SJSA1 (cell line): ENCODE measurements at regions not wholly inside any gene's neighbourhood (a gene's known extent, or its start where the extent isn't known, plus 50 kb on each side); places are given as distances from the start of the nearest gene placed in this dataset.

ENCODE experiments used
- DNase-seq, 2 experiments: peaks; one replicate each; pipeline ENCODE4 v3.0.0-alpha.2; 2015 to 2020; ENCODE audit warnings: low spot score in 2 of 2, low read depth in 1 of 2
- H3K27ac ChIP-seq: fragments of 250-450 bp; sonication (Bioruptor Pico); 2 replicates; pipeline ENCODE4 v1.5.1; 2020; ENCODE audit warnings: mild to moderate bottlenecking, moderate library complexity
- H3K27me3 ChIP-seq: fragments of 250-450 bp; sonication (Bioruptor Pico); replicated peaks from 2 replicates; pipeline ENCODE4 v1.5.1; 2020; ENCODE audit warnings: mild to moderate bottlenecking, moderate library complexity
- H3K36me3 ChIP-seq: fragments of 250-450 bp; sonication (Bioruptor Pico); 2 replicates; pipeline ENCODE4 v1.5.1; 2020; ENCODE audit warnings: mild to moderate bottlenecking
- H3K4me1 ChIP-seq: fragments of 250-450 bp; sonication (Bioruptor Pico); replicated peaks from 2 replicates; pipeline ENCODE4 v1.6.1; 2021; ENCODE audit warnings: mild to moderate bottlenecking
- H3K4me3 ChIP-seq: fragments of 250-450 bp; sonication (Bioruptor Pico); 2 replicates; pipeline ENCODE4 v1.5.1; 2020; ENCODE audit warnings: mild to moderate bottlenecking
- H3K9me3 ChIP-seq: fragments of 250-450 bp; sonication (Bioruptor Pico); replicated peaks from 2 replicates; pipeline ENCODE4 v1.5.1; 2020; ENCODE audit warnings: mild to moderate bottlenecking

DNA sequence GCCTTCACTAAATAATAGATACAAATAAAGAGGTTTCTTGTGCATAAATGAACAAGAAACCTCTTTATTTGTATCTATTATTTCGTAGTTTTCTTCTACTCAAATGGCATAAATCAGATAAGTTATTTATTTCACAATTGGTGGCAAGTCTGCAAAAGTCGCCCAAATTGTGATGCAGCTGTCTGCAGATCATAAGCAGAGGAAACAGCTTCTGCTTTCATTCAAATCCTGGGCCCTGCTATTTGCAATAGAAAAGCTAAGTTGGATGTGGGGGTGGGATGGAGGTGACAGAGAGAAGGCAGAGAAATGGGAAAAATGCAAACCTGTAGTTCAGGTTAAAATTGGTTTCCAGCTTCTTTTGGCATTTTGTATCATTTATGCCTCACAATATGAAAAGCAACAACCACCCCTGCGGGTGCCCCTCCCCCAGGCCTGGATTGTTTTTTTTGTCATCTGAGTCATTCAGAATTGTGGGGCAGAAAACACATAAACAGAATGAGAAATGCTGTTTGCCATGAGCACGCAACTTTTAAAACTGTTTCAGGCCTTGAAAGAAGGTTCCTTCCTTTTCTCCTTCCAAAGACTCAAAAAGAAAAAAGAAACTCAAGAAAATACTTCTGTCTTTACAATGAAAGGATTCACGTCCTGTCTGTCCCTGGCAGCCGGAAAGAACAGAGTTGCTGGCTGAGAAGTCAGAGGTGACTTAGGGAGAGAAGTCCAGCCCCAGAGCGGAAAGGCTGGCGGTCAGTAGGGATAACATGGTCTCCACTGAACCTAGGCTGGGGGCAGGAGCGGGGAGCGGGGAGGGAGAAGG is 132.9 kb downstream of the BAMBI start:
- H3K27ac ChIP-seq: peak overlapping the region; percentile 98
- no peaks in the 10 kb centered on the region for H3K36me3 ChIP-seq
- H3K27me3 ChIP-seq: no peaks in the 10 kb centered on the region
- DNase-seq: peak; percentile 59 to 91
- peaks cover 48% of the 10 kb centered on the region for H3K4me1 ChIP-seq
- H3K4me3 ChIP-seq: 0 out of 2 replicates have a peak overlapping the region, but pooled peaks have one; percentile 4
- H3K9me3 ChIP-seq: no peaks in the 10 kb centered on the region

- peaks cover 39% of the 10 kb centered on the region for H3K4me1 ChIP-seq
These were observed 134.5 kb downstream of the BAMBI start for GRCh38 chr10:28811639-28812349.

GRCh38 chr10:28812384-28813372 is 135.4 kb downstream of the BAMBI start:
- Histone ChIP-seq H3K9me3 (no peaks in the 10 kb centered on the region), H3K27ac (no peak overlapping the region; the same call in 1 of the 2 replicates), H3K4me1 (peaks cover 30% of the 10 kb centered on the region), H3K4me3 (no peak overlapping the region), H3K36me3 (no peaks in the 10 kb centered on the region), H3K27me3 (no peaks in the 10 kb centered on the region)
- no peak for DNase-seq

More at GRCh38 chr10:28811639-28812349, 134.5 kb downstream of the BAMBI start:
- Histone ChIP-seq H3K36me3 (no peaks in the 10 kb centered on the region), H3K27me3 (no peaks in the 10 kb centered on the region), H3K9me3 (no peaks in the 10 kb centered on the region), H3K27ac (peak overlapping the region; percentile 98), H3K4me3 (no peak overlapping the region)
- no peak for DNase-seq

DNA sequence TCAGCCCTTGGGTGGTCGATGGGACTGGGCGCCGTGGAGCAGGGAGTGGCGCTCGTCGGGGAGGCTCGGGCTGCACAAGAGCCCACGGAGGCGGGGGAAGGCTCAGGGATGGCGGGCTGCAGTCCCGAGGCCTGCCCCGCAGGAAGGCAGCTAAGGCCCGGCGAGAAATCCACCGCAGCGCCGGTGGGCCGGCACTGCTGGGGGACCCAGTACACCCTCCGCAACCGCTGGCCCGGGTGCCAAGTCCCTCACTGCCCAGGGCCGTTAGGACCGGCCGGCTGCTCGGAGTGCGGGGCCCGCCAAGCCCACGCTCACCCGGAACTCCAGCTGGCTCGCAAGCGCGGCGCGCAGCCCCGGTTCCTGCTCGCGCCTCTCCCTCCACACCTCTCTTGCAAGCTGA is 138.4 kb downstream of the BAMBI start:
- H3K36me3 ChIP-seq: no peaks in the 10 kb centered on the region
- no peak for DNase-seq
- H3K27me3 ChIP-seq: no peaks in the 10 kb centered on the region
- H3K9me3 ChIP-seq: no peaks in the 10 kb centered on the region
- H3K4me1 ChIP-seq: peaks cover 13% of the 10 kb centered on the region
- H3K4me3 ChIP-seq: no peak overlapping the region
- no peak overlapping the region for H3K27ac ChIP-seq

GRCh38 chr10:28822719-28823464 is 145.6 kb downstream of the BAMBI start:
- Histone ChIP-seq H3K4me1 (0 out of 2 replicates have a peak, but pooled peaks cover 8% of the 10 kb centered on the region), H3K27ac (no peak overlapping the region)
- DNase-seq: no peak

DNA sequence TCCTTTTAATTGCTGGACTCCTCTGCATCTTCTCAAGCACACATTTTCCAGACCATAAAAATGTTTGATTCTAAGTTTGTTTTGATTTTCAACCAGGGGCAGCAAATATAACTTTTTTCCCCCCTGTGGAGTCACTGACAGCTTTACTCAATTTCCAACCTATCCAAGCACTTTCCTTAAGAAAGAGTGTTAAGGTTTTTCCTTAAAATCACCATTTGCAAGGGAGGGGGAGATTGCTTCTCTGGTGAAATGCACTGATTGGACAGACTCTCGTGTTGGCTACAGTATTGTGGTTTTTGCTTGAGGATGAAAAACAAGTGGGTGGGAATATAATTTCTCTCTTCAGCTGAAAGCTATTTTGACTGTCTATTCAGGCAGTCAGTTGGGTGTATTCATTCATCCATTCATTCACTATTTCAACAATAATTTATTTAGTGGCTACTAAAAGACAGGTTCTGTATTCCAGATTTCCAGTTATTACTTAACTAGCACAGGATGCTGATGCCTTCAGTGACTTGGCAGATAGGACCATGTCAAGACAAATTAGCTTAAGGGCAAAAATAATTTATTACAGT is 146.3 kb downstream of the BAMBI start:
- 0 out of 2 replicates have a peak, but pooled peaks cover 8% of the 10 kb centered on the region for H3K4me1 ChIP-seq
- H3K9me3 ChIP-seq: 0 out of 2 replicates have a peak, but pooled peaks cover 3% of the 10 kb centered on the region
- H3K4me3 ChIP-seq: no peak overlapping the region
- H3K36me3 ChIP-seq: no peaks in the 10 kb centered on the region
- H3K27ac ChIP-seq: no peak overlapping the region
- no peak for DNase-seq
- H3K27me3 ChIP-seq: no peaks in the 10 kb centered on the region; the same call in 1 of the 2 replicates

More at GRCh38 chr10:28822719-28823464, 145.6 kb downstream of the BAMBI start:
- H3K4me3 ChIP-seq: no peak overlapping the region
- H3K36me3 ChIP-seq: no peaks in the 10 kb centered on the region
- 0 out of 2 replicates have a peak, but pooled peaks cover 3% of the 10 kb centered on the region for H3K9me3 ChIP-seq
- no peaks in the 10 kb centered on the region; the same call in 1 of the 2 replicates for H3K27me3 ChIP-seq

GRCh38 chr10:28833313-28833712 is 156.0 kb downstream of the BAMBI start:
- Histone ChIP-seq H3K4me1 (peaks cover 8% of the 10 kb centered on the region), H3K27me3 (no peaks in the 10 kb centered on the region), H3K27ac (no peak overlapping the region), H3K4me3 (no peak overlapping the region), H3K36me3 (no peaks in the 10 kb centered on the region), H3K9me3 (no peaks in the 10 kb centered on the region)
- DNase-seq: no peak

GRCh38 chr10:28836435-28836743 is 159.1 kb downstream of the BAMBI start:
- Histone ChIP-seq H3K36me3 (no peaks in the 10 kb centered on the region), H3K4me1 (peaks cover 39% of the 10 kb centered on the region), H3K27me3 (no peaks in the 10 kb centered on the region), H3K27ac (no peak overlapping the region), H3K4me3 (no peak overlapping the region), H3K9me3 (no peaks in the 10 kb centered on the region)
- peak in 1 of 2 experiments; percentile 4 for DNase-seq

- H3K9me3 ChIP-seq: no peaks in the 10 kb centered on the region
These were observed 160.5 kb downstream of the BAMBI start for GRCh38 chr10:28837613-28838390.

DNA sequence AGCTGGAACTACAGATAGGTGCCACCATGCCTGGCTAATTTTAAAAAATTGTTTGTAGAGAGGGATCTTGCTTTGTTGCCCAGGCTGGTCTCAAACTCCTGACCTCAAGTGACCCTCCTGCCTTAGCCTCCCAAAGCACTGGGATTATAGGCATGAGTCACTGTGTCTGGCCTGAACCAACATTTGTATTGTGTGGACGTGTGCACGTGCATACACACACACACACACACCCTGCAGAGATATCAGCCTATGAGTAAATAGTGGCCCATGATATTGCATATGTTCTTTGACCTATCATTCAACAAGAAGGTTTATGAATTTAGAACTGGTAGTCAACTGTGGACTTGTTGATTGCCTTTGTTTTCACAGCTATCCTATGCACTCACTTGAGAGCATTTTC is 161.6 kb downstream of the BAMBI start:
- Histone ChIP-seq H3K36me3 (no peaks in the 10 kb centered on the region), H3K27ac (no peak overlapping the region), H3K9me3 (no peaks in the 10 kb centered on the region), H3K4me3 (no peak overlapping the region), H3K4me1 (peaks cover 50% of the 10 kb centered on the region), H3K27me3 (no peaks in the 10 kb centered on the region)
- DNase-seq: peak in 1 of 2 experiments; percentile 33

More at GRCh38 chr10:28837613-28838390, 160.5 kb downstream of the BAMBI start:
- no peaks in the 10 kb centered on the region for H3K36me3 ChIP-seq
- H3K27me3 ChIP-seq: no peaks in the 10 kb centered on the region
- DNase-seq: peak; percentile 3 to 9
- H3K27ac ChIP-seq: no peak overlapping the region
- no peak overlapping the region for H3K4me3 ChIP-seq
- H3K4me1 ChIP-seq: peaks cover 50% of the 10 kb centered on the region

DNA sequence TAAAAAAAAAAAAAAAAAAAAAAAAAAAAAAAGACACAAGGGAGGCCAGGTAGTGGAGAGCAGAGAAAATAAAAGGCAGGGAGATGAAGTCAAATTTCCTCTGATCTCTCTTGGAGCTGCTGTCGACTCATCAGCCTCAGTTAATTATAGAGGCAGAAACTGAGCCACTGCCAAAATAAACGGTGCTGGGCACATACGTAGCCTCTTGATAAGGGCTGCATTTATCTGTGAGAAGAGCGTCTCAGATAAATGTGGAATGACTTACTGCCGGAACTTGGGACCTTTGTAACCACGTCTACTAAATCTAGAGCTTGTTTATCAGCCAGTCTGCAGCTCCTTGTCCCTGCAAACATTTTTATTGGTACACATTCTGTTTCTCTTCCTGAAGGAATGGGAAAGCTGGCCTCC is 162.3 kb downstream of the BAMBI start:
- H3K9me3 ChIP-seq: peaks cover 5% of the 10 kb centered on the region
- H3K36me3 ChIP-seq: no peaks in the 10 kb centered on the region
- no peaks in the 10 kb centered on the region for H3K27me3 ChIP-seq
- H3K4me3 ChIP-seq: no peak overlapping the region
- peak; percentile 34 to 42 for DNase-seq
- H3K27ac ChIP-seq: no peak overlapping the region
- peaks cover 50% of the 10 kb centered on the region for H3K4me1 ChIP-seq

- peak in 1 of 2 experiments; percentile 16 for DNase-seq
- Histone ChIP-seq H3K27ac (no peak overlapping the region), H3K27me3 (no peaks in the 10 kb centered on the region), H3K4me3 (no peak overlapping the region), H3K9me3 (peaks cover 11% of the 10 kb centered on the region), H3K36me3 (no peaks in the 10 kb centered on the region), H3K4me1 (peaks cover 55% of the 10 kb centered on the region)
These were observed 162.9 kb downstream of the BAMBI start for GRCh38 chr10:28840202-28840601.
